ENCODE measurements at regions not wholly inside any gene's neighbourhood (a gene's known extent, or its start where the extent isn't known, plus 50 kb on each side); places are given as distances from the start of the nearest gene placed in this dataset.

GRCh38 chr4:111635646-111636045 lies 509.6 kb upstream of the FAM241A start:
- DNase-seq (ENCODE audit: low read depth, low spot score) (no peak), FAIRE-seq (no peak)
- Histone ChIP-seq H3K9ac (replicated peaks; ENCODE audit: extremely low read depth, insufficient read depth, low read length) (no peak overlapping the region), H3K27ac (ENCODE audit: insufficient read depth, low read depth, low read length) (no peak overlapping the region), H3K9me3 (replicated peaks; ENCODE audit: control insufficient read depth, insufficient read depth, low read length) (no peaks in the 10 kb centered on the region), H3K4me2 (ENCODE audit: insufficient read depth, low read length) (no peak overlapping the region), H3K27me3 (ENCODE audit: control insufficient read depth in 2 of 2, insufficient read depth in 2 of 2, low read length in 2 of 2) (peaks cover 0 to 8% of the 10 kb centered on the region in 2 experiments), H3K4me1 (ENCODE audit: control insufficient read depth, extremely low read depth, insufficient read depth, low read length) (peaks cover 3% of the 10 kb centered on the region), H3K36me3 (ENCODE audit: control insufficient read depth in 2 of 2, extremely low read depth in 1 of 2, insufficient read depth in 2 of 2, low read length in 2 of 2) (no peaks in the 10 kb centered on the region), H3K79me2 (ENCODE audit: control insufficient read depth, insufficient read depth, low read length) (no peaks in the 10 kb centered on the region), H3K4me3 (replicated peaks in 1 of 3; ENCODE audit: insufficient read depth in 1 of 3, low read depth in 1 of 3, low read length in 3 of 3) (no peak overlapping the region), H2AFZ (ENCODE audit: low read depth, low read length) (no peak overlapping the region), H4K20me1 (replicated peaks; ENCODE audit: control insufficient read depth, extremely low read depth, insufficient read depth, low read length) (no peaks in the 10 kb centered on the region), H3K9me1 (replicated peaks; ENCODE audit: control insufficient read depth, extremely low read depth, insufficient read depth, low read length) (no peaks in the 10 kb centered on the region)
- dilution Hi-C loops (cut with MboI; ENCODE audit: extremely low pct_ligation_motif_present, low sequenced_read_pairs), result no loop called here
- ChIA-PET POLR2A (no interaction called here), CTCF (interaction anchor here (0.7 to 5.6 kb wide), 6 partner anchors 219 to 1003 kb away, joined by 3 to 78 read pairs (median 8); no protein-coding TSS in a partner anchor)
- TF ChIP-seq GATA2 (IDR thresholded peaks at IDR 0.05; ENCODE audit: insufficient read depth, insufficient read length, low read depth, low read length) (no peak), POLR2A (IDR thresholded peaks at IDR 0.05; ENCODE audit: low read depth, low read length) (no peak), POLR2AphosphoS5 (IDR thresholded peaks at IDR 0.05; ENCODE audit: insufficient read depth, low read depth, low read length) (no peak)
- intact Hi-C loops (cut with micrococcal nuclease), result loop anchor here (10.0 kb wide), 2 partner anchors 501 to 1121 kb away; no protein-coding TSS in a partner anchor
- BruUV-seq (replicated peaks), result no TSS peak

- Histone ChIP-seq H3K27me3 (ENCODE audit: control insufficient read depth in 2 of 2, insufficient read depth in 2 of 2, low read length in 2 of 2) (peaks cover 0 to 8% of the 10 kb centered on the region in 2 experiments), H4K20me1 (replicated peaks; ENCODE audit: control insufficient read depth, extremely low read depth, insufficient read depth, low read length) (no peaks in the 10 kb centered on the region), H3K4me3 (replicated peaks in 1 of 3; ENCODE audit: insufficient read depth in 1 of 3, low read depth in 1 of 3, low read length in 3 of 3) (no peak overlapping the region), H3K9me3 (replicated peaks; ENCODE audit: control insufficient read depth, insufficient read depth, low read length) (no peaks in the 10 kb centered on the region), H2AFZ (ENCODE audit: low read depth, low read length) (no peak overlapping the region), H3K9ac (replicated peaks; ENCODE audit: extremely low read depth, insufficient read depth, low read length) (no peak overlapping the region), H3K4me2 (ENCODE audit: insufficient read depth, low read length) (no peak overlapping the region), H3K9me1 (replicated peaks; ENCODE audit: control insufficient read depth, extremely low read depth, insufficient read depth, low read length) (no peaks in the 10 kb centered on the region), H3K27ac (ENCODE audit: insufficient read depth, low read depth, low read length) (no peak overlapping the region), H3K79me2 (ENCODE audit: control insufficient read depth, insufficient read depth, low read length) (no peaks in the 10 kb centered on the region), H3K36me3 (ENCODE audit: control insufficient read depth in 2 of 2, extremely low read depth in 1 of 2, insufficient read depth in 2 of 2, low read length in 2 of 2) (no peaks in the 10 kb centered on the region), H3K4me1 (ENCODE audit: control insufficient read depth, extremely low read depth, insufficient read depth, low read length) (peaks cover 3% of the 10 kb centered on the region)
- dilution Hi-C loops (cut with MboI; ENCODE audit: extremely low pct_ligation_motif_present, low sequenced_read_pairs) (no loop called here), intact Hi-C loops (cut with micrococcal nuclease) (loop anchor here (10.0 kb wide), 2 partner anchors 502 to 1122 kb away; no protein-coding TSS in a partner anchor)
- no TSS peak for BruUV-seq (replicated peaks)
- CTCF ChIA-PET, result interaction anchor here (1.3 kb wide), 1 partner anchor 218 kb away, joined by 3 read pairs; no protein-coding TSS in a partner anchor
- POLR2A ChIA-PET, result no interaction called here
- no peak for FAIRE-seq
- DNase-seq (ENCODE audit: low read depth, low spot score), result no peak
- no peak for TF ChIP-seq POLR2AphosphoS5 (IDR thresholded peaks at IDR 0.05; ENCODE audit: insufficient read depth, low read depth, low read length)
- no peak for TF ChIP-seq FOS (IDR thresholded peaks at IDR 0.05; ENCODE audit: borderline replicate concordance, insufficient read depth, low read length)
- no peak for TF ChIP-seq GATA2 (IDR thresholded peaks at IDR 0.05; ENCODE audit: insufficient read depth, insufficient read length, low read depth, low read length)
- no peak for TF ChIP-seq JUN (IDR thresholded peaks at IDR 0.05; ENCODE audit: borderline replicate concordance, insufficient read depth, insufficient read length, low read depth)
- TF ChIP-seq, protein P1, sequence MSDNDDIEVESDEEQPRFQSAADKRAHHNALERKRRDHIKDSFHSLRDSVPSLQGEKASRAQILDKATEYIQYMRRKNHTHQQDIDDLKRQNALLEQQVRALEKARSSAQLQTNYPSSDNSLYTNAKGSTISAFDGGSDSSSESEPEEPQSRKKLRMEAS (IDR thresholded peaks at IDR 0.05; ENCODE audit: insufficient read depth, insufficient read length), result no peak
- no peak for TF ChIP-seq EZH2 (IDR thresholded peaks at IDR 0.05; ENCODE audit: borderline replicate concordance, low read depth, low read length, severe bottlenecking)
Measured at GRCh38 chr4:111636961-111637585, 508.2 kb upstream of the FAM241A start.

All from endothelial cell of umbilical vein (primary cell).